Trophoblast cell (in vitro differentiated cells and primary cell): ENCODE measurements at regions not wholly inside any gene's neighbourhood (a gene's known extent, or its start where the extent isn't known, plus 50 kb on each side); places are given as distances from the start of the nearest gene placed in this dataset.

Experiments
- DNase-seq, 2 donors: peaks; one replicate each; pipeline ENCODE4 v3.0.0-alpha.2; 2016
- H2AFZ ChIP-seq: 2 replicates; pipeline ENCODE4 v1.6.1; 2013; ENCODE audit warnings: low read length, moderate library complexity, mild to moderate bottlenecking; ENCODE audit not compliant: insufficient read depth, poor library complexity
- H2AK5ac ChIP-seq: 2 replicates; pipeline ENCODE4 v1.6.1; 2013; ENCODE audit warnings: mild to moderate bottlenecking, low read length
- H2BK120ac ChIP-seq: 2 replicates; pipeline ENCODE4 v1.6.1; 2013; ENCODE audit warnings: low read length, mild to moderate bottlenecking, moderate library complexity; ENCODE audit not compliant: insufficient read depth, poor library complexity
- H2BK12ac ChIP-seq: 2 replicates; pipeline ENCODE4 v1.6.1; 2013; ENCODE audit warnings: mild to moderate bottlenecking, low read length, moderate library complexity
- H2BK5ac ChIP-seq: 2 replicates; pipeline ENCODE4 v1.6.1; 2013; ENCODE audit warnings: low read length, low read depth, moderate library complexity, mild to moderate bottlenecking; ENCODE audit not compliant: poor library complexity
- H3K14ac ChIP-seq: 2 replicates; pipeline ENCODE4 v1.6.1; 2013; ENCODE audit warnings: mild to moderate bottlenecking, low read length
- H3K18ac ChIP-seq: 2 replicates; pipeline ENCODE4 v1.6.1; 2013; ENCODE audit warnings: mild to moderate bottlenecking, low read length
- H3K23ac ChIP-seq: 2 replicates; pipeline ENCODE4 v1.6.1; 2013; ENCODE audit warnings: low read length
- H3K27ac ChIP-seq: 2 replicates; pipeline ENCODE4 v1.5.1; 2013; ENCODE audit warnings: low read depth, mild to moderate bottlenecking, inconsistent platforms, low read length, moderate library complexity
- H3K27me3 ChIP-seq: 2 replicates; pipeline ENCODE4 v1.6.1; 2013; ENCODE audit warnings: inconsistent platforms, mild to moderate bottlenecking, low read length, moderate library complexity; ENCODE audit not compliant: insufficient read depth
- H3K36me3 ChIP-seq, 2 experiments: 1 replicate in 1 of 2; 2 replicates in 1 of 2; pipeline ENCODE4 v1.6.1; 2013; ENCODE audit warnings: low read length in 2 of 2, mild to moderate bottlenecking in 2 of 2, moderate library complexity in 1 of 2; ENCODE audit not compliant: insufficient read depth in 2 of 2, control insufficient read depth in 1 of 2
- H3K4ac ChIP-seq: 2 replicates; pipeline ENCODE4 v1.6.1; 2013; ENCODE audit warnings: low read depth, mild to moderate bottlenecking, low read length, moderate library complexity
- H3K4me1 ChIP-seq, 2 experiments: 1 replicate in 1 of 2; 2 replicates in 1 of 2; pipeline ENCODE4 v1.6.1; 2013; ENCODE audit warnings: low read length in 2 of 2, mild to moderate bottlenecking in 2 of 2, moderate library complexity in 1 of 2; ENCODE audit not compliant: insufficient read depth in 2 of 2, control insufficient read depth in 1 of 2
- H3K4me2 ChIP-seq: 2 replicates; pipeline ENCODE4 v1.6.1; 2013; ENCODE audit warnings: inconsistent platforms, mild to moderate bottlenecking, low read length, moderate library complexity
- H3K4me3 ChIP-seq: 2 replicates; pipeline ENCODE4 v1.5.1; 2013; ENCODE audit warnings: mild to moderate bottlenecking, low read depth, low read length, inconsistent platforms
- H3K79me1 ChIP-seq: one replicate; pipeline ENCODE4 v1.6.1; 2013; ENCODE audit warnings: low read length
- H3K79me2 ChIP-seq: 2 replicates; pipeline ENCODE4 v1.6.1; 2013; ENCODE audit warnings: low read length, mild to moderate bottlenecking; ENCODE audit not compliant: control insufficient read depth, insufficient read depth, poor library complexity
- H3K9ac ChIP-seq: 2 replicates; pipeline ENCODE4 v1.6.1; 2013; ENCODE audit warnings: mild to moderate bottlenecking, low read length
- H3K9me3 ChIP-seq: 2 replicates; pipeline ENCODE4 v1.6.1; 2013; ENCODE audit warnings: low read depth, mild to moderate bottlenecking, control low read depth, inconsistent platforms, low read length; ENCODE audit not compliant: insufficient read depth
- H4K12ac ChIP-seq: 2 replicates; pipeline ENCODE4 v1.6.1; 2013; ENCODE audit warnings: low read depth, mild to moderate bottlenecking, low read length, moderate library complexity
- H4K8ac ChIP-seq: 2 replicates; pipeline ENCODE4 v1.6.1; 2013; ENCODE audit warnings: low read depth, mild to moderate bottlenecking, low read length, moderate library complexity
- H4K91ac ChIP-seq: one replicate; pipeline ENCODE4 v1.6.1; 2013; ENCODE audit warnings: low read depth, mild to moderate bottlenecking, low read length, moderate library complexity
- WGBS: extraction: QIAGEN DNeasy Blood & Tissue Kit; methylation state at CpG from one replicate; pipeline ENCODE4 v1.1.7; 2013; ENCODE audit warnings: missing lambda C conversion rate; ENCODE audit not compliant: insufficient read length, insufficient coverage; ENCODE audit errors: extremely low coverage; 5-methylcytosine and 5-hydroxymethylcytosine counted together

- Histone ChIP-seq H4K8ac (no peak overlapping the region), H3K27me3 (no peaks in the 10 kb centered on the region), H2AK5ac (no peak overlapping the region), H3K36me3 (no peaks in the 10 kb centered on the region), H3K27ac (no peak overlapping the region), H2BK12ac (no peak overlapping the region), H3K4me1 (no peaks in the 10 kb centered on the region), H2AFZ (no peak overlapping the region), H3K4ac (no peak overlapping the region), H3K79me1 (no peaks in the 10 kb centered on the region), H3K4me2 (no peak overlapping the region), H4K91ac (no peak overlapping the region), H3K9me3 (no peaks in the 10 kb centered on the region), H3K9ac (no peak overlapping the region), H3K14ac (no peak overlapping the region), H3K79me2 (no peaks in the 10 kb centered on the region), H4K12ac (no peak overlapping the region), H3K18ac (no peak overlapping the region), H3K4me3 (no peak overlapping the region), H2BK120ac (no peak overlapping the region), H2BK5ac (no peak overlapping the region), H3K23ac (no peak overlapping the region)
- no peak for DNase-seq
- WGBS: no CpG with 5 or more reads among the region's 7 CpGs
Observed at GRCh38 chr5:43851741-43852140, 248.8 kb downstream of the NNT start.

- Histone ChIP-seq H3K18ac (no peak overlapping the region), H3K4me1 (no peaks in the 10 kb centered on the region), H3K27me3 (no peaks in the 10 kb centered on the region), H2BK120ac (no peak overlapping the region), H3K9ac (no peak overlapping the region), H3K4me2 (no peak overlapping the region), H4K8ac (no peak overlapping the region), H2AFZ (no peak overlapping the region), H3K27ac (no peak overlapping the region), H3K4me3 (no peak overlapping the region), H3K9me3 (no peaks in the 10 kb centered on the region), H4K12ac (no peak overlapping the region), H3K79me1 (no peaks in the 10 kb centered on the region), H4K91ac (no peak overlapping the region), H2AK5ac (no peak overlapping the region), H2BK5ac (no peak overlapping the region), H2BK12ac (no peak overlapping the region), H3K23ac (no peak overlapping the region), H3K4ac (no peak overlapping the region), H3K14ac (no peak overlapping the region), H3K79me2 (no peaks in the 10 kb centered on the region), H3K36me3 (no peaks in the 10 kb centered on the region)
- no CpG with 5 or more reads among the region's 4 CpGs for WGBS
- DNase-seq: no peak
Observed at GRCh38 chr5:43840424-43841125, 237.6 kb downstream of the NNT start.

DNA sequence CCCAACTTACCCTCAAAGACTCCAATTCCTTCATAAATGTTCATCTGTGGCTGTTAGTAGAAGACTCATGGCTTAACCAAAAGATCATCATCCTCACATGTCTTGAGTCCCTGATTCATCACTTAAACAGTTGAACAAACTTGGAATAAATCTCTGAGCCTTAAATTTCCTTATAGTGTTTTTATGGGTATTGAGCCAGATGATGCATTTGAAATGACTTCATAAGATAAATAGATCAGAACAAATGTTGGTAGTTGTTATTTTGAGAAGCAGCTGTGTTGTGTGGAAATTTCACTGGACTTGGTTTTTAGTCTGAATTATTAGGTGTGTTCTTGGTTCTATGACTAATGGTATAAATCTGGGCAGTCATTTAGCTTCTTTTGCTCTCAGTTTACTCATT is 236.2 kb downstream of the NNT start:
- no peak overlapping the region for H3K18ac ChIP-seq
- H3K4me2 ChIP-seq: no peak overlapping the region

GRCh38 chr5:43837996-43838395 is 235.0 kb downstream of the NNT start:
- no peak overlapping the region for H3K27ac ChIP-seq
- no peak overlapping the region for H3K9ac ChIP-seq
- H4K12ac ChIP-seq: no peak overlapping the region
- H3K79me2 ChIP-seq: no peaks in the 10 kb centered on the region
- no peak overlapping the region for H4K91ac ChIP-seq
- H3K4me1 ChIP-seq: no peaks in the 10 kb centered on the region
- H2BK5ac ChIP-seq: no peak overlapping the region
- peak in 1 of 2 donors; percentile 2 for DNase-seq
- no peaks in the 10 kb centered on the region for H3K36me3 ChIP-seq
- no peak overlapping the region for H2BK120ac ChIP-seq
- H3K4me3 ChIP-seq: no peak overlapping the region
- H3K23ac ChIP-seq: no peak overlapping the region
- no peak overlapping the region for H3K4ac ChIP-seq
- no peak overlapping the region for H3K4me2 ChIP-seq
- no peak overlapping the region for H2AK5ac ChIP-seq
- H3K9me3 ChIP-seq: no peaks in the 10 kb centered on the region
- no peak overlapping the region for H2BK12ac ChIP-seq
- no peak overlapping the region for H3K14ac ChIP-seq
- no peaks in the 10 kb centered on the region for H3K27me3 ChIP-seq
- no peak overlapping the region for H3K18ac ChIP-seq
- no peaks in the 10 kb centered on the region for H3K79me1 ChIP-seq
- H4K8ac ChIP-seq: no peak overlapping the region
- no peak overlapping the region for H2AFZ ChIP-seq
- no CpG with 5 or more reads among the region's 1 CpG for WGBS

More for the DNA sequence above, 236.2 kb downstream of the NNT start:
- no peak overlapping the region for H3K4ac ChIP-seq
- H3K4me1 ChIP-seq: no peaks in the 10 kb centered on the region
- no peaks in the 10 kb centered on the region for H3K27me3 ChIP-seq
- H3K14ac ChIP-seq: no peak overlapping the region
- H3K36me3 ChIP-seq: no peaks in the 10 kb centered on the region
- H3K79me1 ChIP-seq: no peaks in the 10 kb centered on the region
- no peak overlapping the region for H3K23ac ChIP-seq
- H3K4me3 ChIP-seq: no peak overlapping the region
- H3K27ac ChIP-seq: no peak overlapping the region
- no peak for DNase-seq
- no peaks in the 10 kb centered on the region for H3K79me2 ChIP-seq
- H2AFZ ChIP-seq: no peak overlapping the region
- no peaks in the 10 kb centered on the region for H3K9me3 ChIP-seq
- H2BK5ac ChIP-seq: no peak overlapping the region
- no peak overlapping the region for H2BK12ac ChIP-seq
- no peak overlapping the region for H2AK5ac ChIP-seq
- no peak overlapping the region for H3K9ac ChIP-seq
- H4K8ac ChIP-seq: no peak overlapping the region
- no peak overlapping the region for H4K91ac ChIP-seq
- no peak overlapping the region for H4K12ac ChIP-seq
- H2BK120ac ChIP-seq: no peak overlapping the region
